ENCODE measurements at regions not wholly inside any gene's neighbourhood (a gene's known extent, or its start where the extent isn't known, plus 50 kb on each side); places are given as distances from the start of the nearest gene placed in this dataset.

DNA sequence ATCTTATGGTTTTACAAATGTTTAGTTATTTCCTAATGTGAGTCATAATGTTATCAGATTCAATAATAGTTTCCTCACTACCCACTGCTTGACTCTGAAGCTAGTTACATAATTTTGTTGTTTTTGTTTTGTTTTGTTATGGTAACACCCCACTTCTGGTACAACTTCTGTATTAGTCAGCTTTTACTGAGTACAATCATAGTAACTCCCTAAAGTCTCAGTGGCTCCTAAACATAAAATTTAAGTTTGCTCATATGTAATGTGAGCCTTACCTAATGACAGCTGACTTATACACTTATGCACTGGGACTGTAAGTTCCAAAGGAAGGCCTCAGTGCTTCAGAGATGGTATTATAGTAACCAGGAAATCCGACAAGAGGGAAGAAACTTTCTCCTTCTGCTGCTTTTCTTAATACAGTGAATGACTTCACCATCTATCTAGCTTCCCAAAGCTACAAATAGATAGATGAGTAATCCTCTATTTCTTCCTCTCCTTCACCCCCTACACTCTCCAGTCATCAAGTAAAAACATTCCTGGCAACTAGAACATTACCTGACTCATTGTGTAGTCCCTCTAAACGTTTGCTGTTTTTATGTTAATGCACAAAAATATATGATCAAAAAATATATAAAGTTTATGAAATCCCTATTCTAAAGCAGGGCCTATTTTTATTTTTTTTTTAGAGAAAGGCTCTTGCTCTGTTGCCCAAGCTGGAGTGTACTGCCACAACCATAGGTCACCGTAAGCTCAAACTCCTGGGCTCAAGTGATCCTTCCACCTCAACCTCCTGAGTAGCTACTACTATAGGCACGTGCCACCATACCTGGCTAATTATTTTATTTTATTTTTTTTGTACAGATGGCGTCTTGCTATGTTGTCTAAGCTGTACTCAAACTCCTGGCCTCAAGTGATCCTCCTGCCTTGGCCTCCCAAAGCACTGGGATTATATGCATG lies 563.0 kb downstream of the SOX6 start:
- DNase-seq (ENCODE audit: insufficient read length, low spot score) (no peak), FAIRE-seq (no peak)

GRCh38 chr11:15794361-15795150 lies 561.8 kb downstream of the SOX6 start:
- DNase-seq (ENCODE audit: insufficient read length, low spot score), result no peak
- FAIRE-seq, result no peak

DNA sequence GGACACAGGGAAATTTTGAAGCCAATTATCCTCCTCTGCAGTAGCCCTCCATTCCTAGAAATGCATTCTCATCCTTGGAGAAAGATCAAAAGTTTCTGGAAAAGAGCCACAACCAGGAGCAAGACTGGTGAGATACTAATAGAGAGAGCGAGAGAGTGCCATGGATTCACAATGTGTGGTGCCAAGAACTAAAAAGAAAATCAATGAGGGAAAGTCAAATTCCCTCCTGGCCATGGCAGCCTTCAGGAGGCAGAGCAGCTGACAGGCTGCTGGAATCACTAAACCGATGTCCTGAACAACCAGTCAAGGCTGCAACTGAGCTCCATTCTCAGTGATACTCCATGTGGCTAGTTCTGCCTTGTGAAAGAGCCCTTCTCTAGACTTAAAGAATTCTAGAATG lies 561.0 kb downstream of the SOX6 start:
- FAIRE-seq, result no peak
- DNase-seq (ENCODE audit: insufficient read length, low spot score), result no peak

GRCh38 chr11:15800111-15800800 lies 556.1 kb downstream of the SOX6 start:
- FAIRE-seq, result no peak
- DNase-seq (ENCODE audit: insufficient read length, low spot score), result no peak

GRCh38 chr11:15801126-15801525 lies 555.2 kb downstream of the SOX6 start:
- no peak for FAIRE-seq
- no peak for DNase-seq (ENCODE audit: insufficient read length, low spot score)

GRCh38 chr11:15801616-15802015 lies 554.7 kb downstream of the SOX6 start:
- DNase-seq (ENCODE audit: insufficient read length, low spot score) (no peak), FAIRE-seq (no peak)

DNA sequence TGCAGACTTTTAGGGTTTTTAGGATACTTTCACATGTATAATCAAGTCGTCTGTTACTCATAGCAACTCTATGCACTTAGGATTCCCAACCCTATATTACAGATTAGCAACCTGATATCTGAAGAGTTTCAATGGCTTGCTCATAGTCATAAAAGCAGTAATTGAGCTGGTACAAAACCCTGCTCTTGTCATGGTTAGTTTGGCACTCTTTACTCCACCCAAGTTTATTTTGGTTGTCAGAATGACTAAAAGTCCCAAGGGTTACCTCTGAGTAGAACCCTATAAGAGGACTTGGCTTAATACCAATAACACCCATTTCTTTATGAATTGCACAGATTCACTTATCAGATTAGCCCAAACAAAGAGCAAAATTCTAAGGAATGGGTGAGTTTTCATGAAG lies 550.6 kb downstream of the SOX6 start:
- no peak for DNase-seq (ENCODE audit: insufficient read length, low spot score)

DNA sequence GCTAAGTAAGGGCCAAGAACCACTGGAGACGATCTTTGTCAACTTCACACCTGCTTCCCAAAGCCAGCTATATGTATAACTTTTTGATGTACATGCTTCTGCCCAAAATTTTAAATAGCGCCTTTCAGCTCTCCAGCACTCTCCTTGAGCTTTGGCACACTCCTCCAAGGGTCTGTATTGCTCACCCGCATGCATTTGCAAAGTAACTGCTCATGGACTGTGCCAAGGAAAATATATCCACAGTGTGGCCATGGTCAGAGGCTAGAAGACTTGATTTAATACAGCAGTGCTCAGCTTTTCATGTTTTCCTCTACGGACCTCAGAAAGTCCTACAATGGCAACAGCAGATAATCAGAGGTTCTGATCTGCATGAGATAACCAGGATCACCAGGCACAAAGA lies 550.1 kb downstream of the SOX6 start:
- no peak for DNase-seq (ENCODE audit: insufficient read length, low spot score)
- FAIRE-seq, result no peak

More for the DNA sequence above, 550.6 kb downstream of the SOX6 start:
- FAIRE-seq, result no peak

DNA sequence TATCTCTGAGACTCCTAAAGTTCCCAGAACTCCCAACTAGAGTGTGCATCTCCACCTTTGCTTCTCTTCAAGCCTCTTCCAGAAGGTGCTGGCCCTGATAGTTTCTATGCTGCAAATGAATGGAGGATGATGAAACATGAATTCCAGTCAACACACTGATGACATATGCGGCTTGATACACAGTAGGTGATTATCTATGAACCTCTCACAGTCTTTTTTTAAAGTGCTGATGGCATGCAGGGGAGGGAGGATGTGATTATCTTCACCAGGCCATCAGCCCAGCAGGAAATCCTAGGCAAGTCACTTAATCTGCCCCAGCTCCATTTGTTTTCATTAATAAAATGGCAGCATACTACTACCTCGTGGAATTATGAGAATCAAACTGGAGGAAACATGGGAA lies 548.5 kb downstream of the SOX6 start:
- FAIRE-seq, result no peak
- no peak for DNase-seq (ENCODE audit: insufficient read length, low spot score)

- FAIRE-seq (no peak), DNase-seq (ENCODE audit: insufficient read length, low spot score) (no peak)
Measured at GRCh38 chr11:15810082-15810481, 546.3 kb downstream of the SOX6 start.

GRCh38 chr11:15810525-15810924 lies 545.8 kb downstream of the SOX6 start:
- DNase-seq (ENCODE audit: insufficient read length, low spot score) (no peak), FAIRE-seq (no peak)

GRCh38 chr11:15815246-15816195 lies 540.8 kb downstream of the SOX6 start:
- DNase-seq (ENCODE audit: insufficient read length, low spot score) (no peak), FAIRE-seq (no peak)

- DNase-seq (ENCODE audit: insufficient read length, low spot score), result no peak
- no peak for FAIRE-seq
Measured at GRCh38 chr11:15816260-15816871, 540.0 kb downstream of the SOX6 start.

- FAIRE-seq, result no peak
Measured at GRCh38 chr11:15817001-15817400, 539.3 kb downstream of the SOX6 start.

DNA sequence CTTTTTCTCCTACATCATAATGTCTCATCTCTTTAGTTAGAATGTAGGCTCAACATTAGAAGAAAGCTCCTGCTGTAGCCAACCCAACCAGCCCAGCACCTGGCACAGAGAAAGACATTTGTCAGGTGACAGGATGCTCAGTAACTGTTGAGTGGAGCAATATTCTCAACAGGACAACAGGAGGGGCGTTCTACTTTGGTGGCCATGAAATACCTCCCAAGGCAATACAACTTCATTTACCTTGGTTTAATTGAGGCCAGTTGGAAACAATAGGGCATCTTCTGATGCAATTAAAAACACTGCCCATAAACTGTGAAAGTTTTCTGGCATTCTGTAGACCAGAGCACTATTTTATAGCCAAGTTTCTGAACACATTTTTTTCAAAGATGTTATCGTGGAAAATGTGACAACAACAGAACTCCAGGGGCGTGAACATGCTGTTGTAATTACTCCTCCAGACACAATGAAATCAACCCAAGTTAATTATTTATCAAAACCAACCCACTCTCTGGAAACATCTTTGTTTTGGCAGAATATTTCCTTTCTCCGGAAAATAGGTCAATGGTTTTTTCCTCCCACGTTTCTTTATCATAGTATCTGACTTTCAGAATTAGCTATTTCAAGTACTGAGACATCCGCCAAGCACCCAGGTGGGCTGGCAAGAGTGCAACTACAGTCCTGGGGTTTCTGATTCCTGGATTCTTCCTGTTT lies 538.1 kb downstream of the SOX6 start:
- FAIRE-seq, result no peak
- no peak for DNase-seq (ENCODE audit: insufficient read length, low spot score)

More at GRCh38 chr11:15817001-15817400, 539.3 kb downstream of the SOX6 start:
- DNase-seq (ENCODE audit: insufficient read length, low spot score), result no peak

GRCh38 chr11:15819679-15820286 lies 536.6 kb downstream of the SOX6 start:
- FAIRE-seq, result peak; percentile 64
- DNase-seq (ENCODE audit: insufficient read length, low spot score), result peak; percentile 28

DNA sequence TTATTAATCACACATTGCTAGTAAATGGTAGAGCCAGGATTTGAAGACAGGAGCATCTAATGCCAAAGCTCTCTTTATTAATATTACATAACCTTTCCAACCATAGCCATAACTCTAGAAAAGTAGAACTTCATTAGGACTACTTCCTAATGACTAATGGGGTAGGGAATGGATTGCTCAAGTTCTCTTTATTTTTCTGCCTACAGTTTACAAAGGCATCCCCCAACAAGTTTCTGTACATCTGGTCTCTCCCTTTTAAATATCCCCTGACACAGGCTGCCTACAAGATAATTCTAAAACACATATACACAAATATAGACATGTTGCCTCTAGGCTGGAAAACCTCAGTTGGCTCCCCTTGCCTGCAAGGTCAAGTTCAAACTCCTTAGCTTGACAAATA lies 534.9 kb downstream of the SOX6 start:
- DNase-seq (ENCODE audit: insufficient read length, low spot score) (no peak), FAIRE-seq (no peak)

- FAIRE-seq (no peak), DNase-seq (ENCODE audit: insufficient read length, low spot score) (no peak)
Measured at GRCh38 chr11:15824060-15824459, 532.3 kb downstream of the SOX6 start.

All from GM19239 (cell line).